ENCODE measurements at regions not wholly inside any gene's neighbourhood (a gene's known extent, or its start where the extent isn't known, plus 50 kb on each side); places are given as distances from the start of the nearest gene placed in this dataset.

DNA sequence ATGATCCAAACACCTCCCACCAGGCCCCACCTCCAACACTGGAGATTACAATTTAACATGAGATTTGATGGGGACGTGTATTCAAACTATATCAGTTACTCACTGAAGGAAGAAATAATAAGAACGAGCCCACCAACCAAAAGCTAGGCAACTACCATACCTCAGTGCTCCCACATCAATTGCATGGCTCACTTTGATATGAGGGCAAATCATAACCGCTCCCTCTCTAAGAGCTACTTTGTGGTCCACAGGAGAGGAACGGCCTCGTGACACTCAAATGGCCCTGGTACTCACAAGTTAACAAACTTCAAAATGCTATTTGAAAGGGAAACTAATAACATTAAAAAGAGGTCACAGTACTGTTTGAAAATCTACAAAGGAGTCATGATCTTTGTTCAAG, 170.7 kb upstream of the SLC7A11 start:
- Histone ChIP-seq H4K20me1 (no peaks in the 10 kb centered on the region), H3K36me3 (no peaks in the 10 kb centered on the region), H3K4me2 (no peak overlapping the region), H3K9ac (no peak overlapping the region), H3K27me3 (no peaks in the 10 kb centered on the region), H3K27ac (no peak overlapping the region), H3K4me3 (no peak overlapping the region), H3K4me1 (peaks cover 0 to 34% (median 5%) of the 10 kb centered on the region in 10 experiments; a peak in 10 of 20 replicates), H3K9me3 (replicated peaks in 1 of 11) (no peaks in the 10 kb centered on the region)
- no peak for TF ChIP-seq Cebpa-rat (IDR thresholded peaks at IDR 0.05)

DNA sequence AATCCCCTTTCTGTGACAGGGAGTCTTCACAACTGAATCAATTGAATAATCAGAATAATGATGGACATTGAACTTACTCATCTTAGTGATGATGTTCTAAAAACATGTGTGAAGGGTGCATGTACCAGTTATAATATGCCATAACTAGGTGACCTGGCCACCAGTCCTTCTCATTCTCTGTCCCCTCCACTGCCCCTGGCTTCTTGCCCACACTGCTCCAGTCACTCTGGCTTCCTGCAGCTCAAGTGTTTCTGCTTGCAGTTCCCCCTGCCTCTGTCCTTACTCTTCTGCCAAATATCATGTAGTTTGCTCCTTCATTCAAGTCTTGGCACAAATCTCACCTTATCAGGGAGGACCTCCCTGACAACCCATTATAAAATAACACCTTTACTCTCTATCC, 168.1 kb upstream of the SLC7A11 start:
- H3K4me1 ChIP-seq, result peaks cover 7 to 58% (median 26%) of the 10 kb centered on the region in 10 experiments; a peak in 19 of 20 replicates
- peak overlapping the region in 1 of 11 experiments; percentile 6; a peak in 2 of 22 replicates for H3K4me2 ChIP-seq
- no peaks in the 10 kb centered on the region for H3K9me3 ChIP-seq (replicated peaks in 1 of 11)
- H3K36me3 ChIP-seq, result no peaks in the 10 kb centered on the region
- H3K4me3 ChIP-seq, result no peak overlapping the region
- TF ChIP-seq Cebpa-rat (IDR thresholded peaks at IDR 0.05), result no peak
- peak overlapping the region in 1 of 11 experiments; percentile 24; a peak in 1 of 22 replicates for H3K27ac ChIP-seq
- H4K20me1 ChIP-seq, result no peaks in the 10 kb centered on the region
- H3K9ac ChIP-seq, result no peak overlapping the region
- H3K27me3 ChIP-seq, result no peaks in the 10 kb centered on the region

DNA sequence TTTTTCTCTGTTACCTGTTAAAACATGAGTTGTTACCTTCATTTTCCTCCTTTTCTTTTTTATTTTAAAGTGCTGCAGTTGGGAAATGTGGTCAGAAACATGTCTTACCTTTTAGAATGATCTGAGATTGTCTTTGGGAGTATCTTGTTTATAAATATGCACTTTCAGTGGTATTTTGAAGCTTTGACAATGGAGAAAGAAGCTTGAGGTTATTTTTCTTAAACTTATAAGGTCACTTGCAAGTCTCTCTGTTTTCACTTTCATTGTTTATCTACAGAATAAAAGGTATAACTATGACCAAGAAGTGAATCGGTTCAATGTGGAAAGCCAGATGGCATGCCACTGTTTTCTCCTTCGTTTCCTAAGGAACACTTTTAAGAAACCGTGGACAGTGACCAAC, 167.5 kb upstream of the SLC7A11 start:
- peak overlapping the region in 1 of 11 experiments; percentile 24; a peak in 2 of 22 replicates for H3K27ac ChIP-seq
- no peak overlapping the region for H3K4me3 ChIP-seq
- no peak overlapping the region for H3K4me2 ChIP-seq
- no peak overlapping the region for H3K9ac ChIP-seq
- no peaks in the 10 kb centered on the region for H3K27me3 ChIP-seq
- H3K36me3 ChIP-seq, result no peaks in the 10 kb centered on the region
- no peaks in the 10 kb centered on the region for H4K20me1 ChIP-seq
- no peak for TF ChIP-seq Cebpa-rat (IDR thresholded peaks at IDR 0.05)
- H3K9me3 ChIP-seq (replicated peaks in 1 of 11), result no peaks in the 10 kb centered on the region
- H3K4me1 ChIP-seq, result peaks cover 7 to 64% (median 31%) of the 10 kb centered on the region in 10 experiments; a peak in 19 of 20 replicates

DNA sequence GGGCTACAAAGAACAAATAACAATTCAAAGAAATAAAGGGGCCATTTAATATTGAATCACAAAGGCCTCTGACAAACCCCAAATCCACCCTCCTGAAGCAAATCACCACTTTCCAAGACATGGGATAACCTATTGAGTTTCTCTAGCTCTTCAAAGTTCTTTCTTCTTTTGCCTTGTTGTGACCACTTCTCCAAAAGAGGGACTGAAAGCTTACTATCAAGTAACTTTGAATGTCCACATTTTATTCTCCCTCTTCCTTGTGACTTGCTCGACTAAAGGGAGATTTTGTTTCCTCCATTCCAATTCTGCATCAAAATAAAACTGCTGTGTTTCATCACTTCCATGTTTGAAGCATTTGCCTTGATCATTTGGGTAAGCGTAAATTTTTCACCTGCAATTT, 166.6 kb upstream of the SLC7A11 start:
- TF ChIP-seq Cebpa-rat (IDR thresholded peaks at IDR 0.05), result no peak
- H4K20me1 ChIP-seq, result no peaks in the 10 kb centered on the region
- H3K4me1 ChIP-seq, result peaks cover 7 to 66% (median 28%) of the 10 kb centered on the region in 10 experiments; a peak in 19 of 20 replicates
- peak overlapping the region in 3 of 11 experiments; percentile 51 to 84 (median 78); a peak in 5 of 22 replicates for H3K4me2 ChIP-seq
- H3K9me3 ChIP-seq (replicated peaks in 1 of 11), result no peaks in the 10 kb centered on the region
- no peak overlapping the region for H3K4me3 ChIP-seq
- no peak overlapping the region for H3K9ac ChIP-seq
- H3K27ac ChIP-seq, result peak overlapping the region in 1 of 11 experiments; percentile 6; a peak in 2 of 22 replicates
- no peaks in the 10 kb centered on the region for H3K36me3 ChIP-seq
- H3K27me3 ChIP-seq, result no peaks in the 10 kb centered on the region

DNA sequence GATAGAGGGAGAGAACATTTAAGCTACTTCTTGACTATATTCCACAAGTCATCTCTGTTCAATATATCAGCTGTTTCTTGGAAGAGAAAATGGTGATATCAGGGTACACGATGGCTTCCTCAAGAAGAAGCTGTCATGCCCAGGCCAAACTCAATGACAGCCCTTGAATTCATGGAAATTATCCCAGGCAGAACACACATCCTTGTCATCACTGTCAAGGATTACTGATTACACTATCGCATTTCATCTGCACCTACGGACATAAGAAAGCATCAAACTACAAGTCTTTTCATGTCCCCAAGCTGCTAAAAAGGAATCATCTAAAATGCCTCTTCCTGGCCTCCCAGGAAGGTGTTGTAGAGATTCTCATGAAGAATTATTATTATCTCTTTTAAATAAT, 165.2 kb upstream of the SLC7A11 start:
- no peak for TF ChIP-seq Cebpa-rat (IDR thresholded peaks at IDR 0.05)
- Histone ChIP-seq H3K4me3 (no peak overlapping the region), H3K27me3 (no peaks in the 10 kb centered on the region), H3K9ac (peak overlapping the region in 5 of 11 experiments; percentile 55 to 77 (median 74); a peak in 8 of 22 replicates), H3K4me1 (peaks cover 7 to 70% (median 28%) of the 10 kb centered on the region in 10 experiments; a peak in 19 of 20 replicates), H3K9me3 (replicated peaks in 1 of 11) (peaks cover 0 to 7% (median 0%) of the 10 kb centered on the region in 11 experiments; a peak in 3 of 22 replicates), H4K20me1 (no peaks in the 10 kb centered on the region), H3K36me3 (no peaks in the 10 kb centered on the region), H3K27ac (peak overlapping the region in 10 of 11 experiments; percentile 62 to 94 (median 82); a peak in 19 of 22 replicates), H3K4me2 (peak overlapping the region in 8 of 11 experiments; percentile 73 to 93 (median 80); a peak in 15 of 22 replicates)

DNA sequence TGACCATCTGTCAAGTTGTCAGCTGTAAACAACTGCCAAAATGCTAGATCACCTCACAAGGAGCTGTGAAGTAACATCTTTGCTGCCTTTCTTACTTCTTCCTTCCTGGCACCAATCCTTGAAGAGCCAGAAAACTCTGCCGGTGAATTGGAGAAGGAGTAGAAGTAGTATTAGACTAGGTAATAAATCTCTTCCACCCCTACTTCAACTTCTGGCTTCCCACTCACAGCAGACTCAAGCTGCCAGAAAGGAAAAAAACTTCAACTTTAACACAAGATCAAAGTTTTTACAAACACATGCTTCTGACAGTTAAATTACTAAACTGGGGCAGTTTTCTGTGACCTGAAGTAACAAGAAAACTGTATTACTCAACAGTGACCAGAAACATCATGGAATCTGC, 164.7 kb upstream of the SLC7A11 start:
- Histone ChIP-seq H3K4me3 (no peak overlapping the region; a peak in 1 of 20 replicates), H3K4me1 (peaks cover 7 to 70% (median 28%) of the 10 kb centered on the region in 10 experiments; a peak in 19 of 20 replicates), H3K4me2 (peak overlapping the region; percentile 9 to 93 (median 78); a peak in 20 of 22 replicates), H3K36me3 (no peaks in the 10 kb centered on the region), H3K9me3 (replicated peaks in 1 of 11) (peaks cover 0 to 8% (median 0%) of the 10 kb centered on the region in 11 experiments; a peak in 3 of 22 replicates), H4K20me1 (no peaks in the 10 kb centered on the region), H3K9ac (peak overlapping the region in 10 of 11 experiments; percentile 25 to 77 (median 60); a peak in 17 of 22 replicates), H3K27ac (peak overlapping the region; percentile 62 to 94 (median 82); a peak in 21 of 22 replicates), H3K27me3 (no peaks in the 10 kb centered on the region)
- no peak for TF ChIP-seq Cebpa-rat (IDR thresholded peaks at IDR 0.05)

DNA sequence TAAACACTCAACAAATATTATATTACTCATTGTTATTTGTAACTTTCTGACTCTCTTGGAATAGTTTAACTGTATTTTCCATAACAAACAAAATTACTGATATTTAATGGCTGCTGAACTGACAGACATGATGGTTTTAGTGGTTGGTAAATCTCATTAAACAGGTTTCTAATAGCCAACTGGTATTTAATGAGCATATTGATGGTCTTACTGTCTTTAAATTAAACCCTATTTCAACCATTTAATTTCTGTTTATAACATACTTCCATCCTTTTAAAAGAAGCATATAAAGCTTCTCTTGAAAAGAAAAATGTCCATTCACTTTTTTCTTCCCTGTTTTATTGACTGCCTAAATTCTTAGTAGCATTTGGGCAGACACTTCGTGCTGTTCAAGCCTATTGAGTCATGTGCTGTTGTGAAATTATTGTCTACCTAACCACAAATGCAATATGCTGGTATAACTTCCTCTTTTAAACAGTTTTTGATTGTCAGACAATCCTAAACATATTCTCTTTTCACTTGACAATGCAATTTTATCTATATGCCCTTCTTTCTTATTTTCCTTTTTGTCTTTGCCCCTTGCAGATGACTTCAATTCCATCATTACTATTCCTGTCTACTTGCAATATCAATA, 163.9 kb upstream of the SLC7A11 start:
- Histone ChIP-seq H3K9ac (peak overlapping the region in 9 of 11 experiments; percentile 43 to 77 (median 65); a peak in 14 of 22 replicates), H3K4me2 (peak overlapping the region; percentile 9 to 93 (median 78); a peak in 21 of 22 replicates), H3K9me3 (replicated peaks in 1 of 11) (peaks cover 0 to 8% (median 0%) of the 10 kb centered on the region in 11 experiments; a peak in 3 of 22 replicates), H3K27ac (peak overlapping the region; percentile 63 to 94 (median 82); a peak in 21 of 22 replicates), H3K36me3 (no peaks in the 10 kb centered on the region), H3K4me3 (peak overlapping the region in 1 of 10 experiments; percentile 8; a peak in 1 of 20 replicates), H3K4me1 (peaks cover 7 to 70% (median 28%) of the 10 kb centered on the region in 10 experiments; a peak in 19 of 20 replicates), H4K20me1 (no peaks in the 10 kb centered on the region), H3K27me3 (no peaks in the 10 kb centered on the region)
- peak in 5 of 11 experiments; percentile 18 to 93 (median 65); a peak in 8 of 22 replicates for TF ChIP-seq Cebpa-rat (IDR thresholded peaks at IDR 0.05)

DNA sequence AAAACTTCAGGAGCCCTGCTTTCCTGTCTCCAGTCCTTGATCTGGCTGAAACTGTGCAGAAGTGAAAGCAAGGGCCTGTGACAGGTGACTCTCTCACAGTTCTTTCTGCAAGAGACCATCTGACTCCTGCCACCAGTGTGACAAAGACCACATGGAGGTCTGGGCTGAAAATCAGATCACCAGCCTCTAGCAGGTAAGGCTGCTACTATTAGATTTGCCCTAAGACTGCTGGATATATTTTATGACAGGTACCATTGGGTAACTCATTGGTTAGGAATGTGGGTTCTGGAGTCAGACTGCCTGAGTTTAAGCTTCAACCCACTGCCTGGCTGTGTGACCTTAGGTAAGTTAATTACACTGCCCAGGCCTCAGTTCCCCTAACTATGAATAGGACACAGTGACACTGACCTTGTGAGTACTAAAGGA, 163.3 kb upstream of the SLC7A11 start:
- Histone ChIP-seq H3K4me3 (peak overlapping the region in 1 of 10 experiments; percentile 8; a peak in 1 of 20 replicates), H3K27ac (peak overlapping the region; percentile 55 to 94 (median 82); a peak in 20 of 22 replicates), H3K27me3 (no peaks in the 10 kb centered on the region), H3K4me2 (peak overlapping the region; percentile 9 to 89 (median 78); a peak in 18 of 22 replicates), H4K20me1 (no peaks in the 10 kb centered on the region), H3K4me1 (peaks cover 7 to 72% (median 28%) of the 10 kb centered on the region in 10 experiments; a peak in 19 of 20 replicates), H3K9ac (peak overlapping the region in 7 of 11 experiments; percentile 18 to 77 (median 68); a peak in 13 of 22 replicates), H3K9me3 (replicated peaks in 1 of 11) (peaks cover 0 to 8% (median 0%) of the 10 kb centered on the region in 11 experiments; a peak in 3 of 22 replicates), H3K36me3 (no peaks in the 10 kb centered on the region)
- no peak for TF ChIP-seq Cebpa-rat (IDR thresholded peaks at IDR 0.05)

DNA sequence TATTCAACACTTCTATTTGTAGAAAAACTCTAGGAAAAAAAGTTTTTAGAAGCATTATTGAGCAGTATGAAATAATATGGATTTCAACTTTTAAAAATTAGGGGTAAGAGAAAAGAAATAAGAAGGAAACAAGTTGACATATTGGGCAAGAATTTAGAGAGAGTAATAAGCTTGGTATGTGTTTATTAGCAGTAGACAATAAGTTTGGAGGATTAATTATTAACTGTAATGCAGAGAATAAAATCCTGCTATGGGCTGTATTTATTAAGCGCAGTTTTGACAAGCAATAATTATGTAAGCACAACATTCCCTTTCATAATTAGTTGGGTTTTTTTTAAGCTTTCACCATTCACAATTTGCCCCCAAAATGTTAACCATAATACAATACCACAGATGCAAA, 162.7 kb upstream of the SLC7A11 start:
- Histone ChIP-seq H3K9ac (peak overlapping the region in 2 of 11 experiments; percentile 74 to 77; a peak in 4 of 22 replicates), H3K4me1 (peaks cover 7 to 77% (median 26%) of the 10 kb centered on the region in 10 experiments; a peak in 19 of 20 replicates), H3K4me2 (peak overlapping the region in 7 of 11 experiments; percentile 74 to 89 (median 81); a peak in 13 of 22 replicates), H3K9me3 (replicated peaks in 1 of 11) (peaks cover 0 to 8% (median 0%) of the 10 kb centered on the region in 11 experiments; a peak in 3 of 22 replicates), H3K27ac (peak overlapping the region in 9 of 11 experiments; percentile 66 to 94 (median 83); a peak in 16 of 22 replicates), H4K20me1 (no peaks in the 10 kb centered on the region), H3K4me3 (no peak overlapping the region), H3K27me3 (no peaks in the 10 kb centered on the region), H3K36me3 (no peaks in the 10 kb centered on the region)
- TF ChIP-seq Cebpa-rat (IDR thresholded peaks at IDR 0.05), result no peak
